ENCODE measurements at regions not wholly inside any gene's neighbourhood (a gene's known extent, or its start where the extent isn't known, plus 50 kb on each side); places are given as distances from the start of the nearest gene placed in this dataset.
"Not testable (repeated sequence)": the region's sequence is repeated elsewhere in the genome, so short reads cannot be mapped to it uniquely, and the experiment has no call there.

DNA sequence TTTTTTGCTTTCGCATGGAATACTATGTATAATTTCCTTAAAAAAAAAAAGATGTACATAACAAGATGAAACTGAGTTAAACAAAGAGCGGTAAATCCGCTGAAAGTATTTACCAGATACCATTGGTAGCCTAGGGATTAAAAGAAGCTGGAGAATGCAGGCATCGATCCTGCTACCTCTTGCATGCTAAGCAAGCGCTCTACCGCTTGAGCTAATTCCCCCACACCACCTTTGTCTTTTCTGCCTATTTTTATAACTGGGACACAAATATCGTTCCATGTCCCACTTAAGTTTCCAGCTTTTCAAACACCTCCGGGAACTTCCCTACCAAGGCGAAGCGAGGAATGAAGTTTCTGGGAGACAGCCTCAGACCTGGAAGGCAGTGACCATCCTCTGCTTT lies 498.4 kb downstream of the PRIM2 start:
- H3K27ac Mint-ChIP-seq; H3K36me3 Mint-ChIP-seq; H3K9me3 Mint-ChIP-seq; H3K4me1 Mint-ChIP-seq (ENCODE audit: unreplicated experiment); H3K4me3 Mint-ChIP-seq; DNase-seq (ENCODE audit: extremely low spot score, unreplicated experiment): not testable (repeated sequence)
- peaks cover 58% of the 10 kb centered on the region for H3K27me3 Mint-ChIP-seq

DNA sequence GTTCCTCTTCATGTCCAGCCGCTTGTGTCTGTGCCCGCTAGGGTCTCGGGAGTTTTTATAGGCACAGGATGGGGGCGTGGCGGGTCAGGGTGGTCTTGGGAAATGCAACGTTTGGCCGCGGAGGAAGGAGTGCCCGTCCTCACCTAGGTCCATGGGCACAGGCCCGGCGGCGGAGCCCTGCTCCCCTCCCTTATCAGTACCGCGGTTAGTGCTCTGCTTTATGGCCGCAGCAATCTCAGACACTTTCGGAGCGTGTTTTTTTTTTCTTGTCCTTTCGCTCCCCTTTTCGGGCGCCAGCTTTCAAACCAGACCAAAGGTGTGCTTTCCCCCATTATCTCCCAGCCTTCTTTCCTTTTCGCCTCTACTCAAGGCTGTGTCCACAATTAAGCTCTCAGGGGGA lies 503.9 kb downstream of the PRIM2 start:
- not testable (repeated sequence) for H3K9me3 Mint-ChIP-seq; H3K27ac Mint-ChIP-seq; H3K4me1 Mint-ChIP-seq (ENCODE audit: unreplicated experiment); H3K36me3 Mint-ChIP-seq; DNase-seq (ENCODE audit: extremely low spot score, unreplicated experiment)
- H3K4me3 Mint-ChIP-seq, result peak overlapping the region; percentile 51
- peaks cover 66% of the 10 kb centered on the region for H3K27me3 Mint-ChIP-seq

DNA sequence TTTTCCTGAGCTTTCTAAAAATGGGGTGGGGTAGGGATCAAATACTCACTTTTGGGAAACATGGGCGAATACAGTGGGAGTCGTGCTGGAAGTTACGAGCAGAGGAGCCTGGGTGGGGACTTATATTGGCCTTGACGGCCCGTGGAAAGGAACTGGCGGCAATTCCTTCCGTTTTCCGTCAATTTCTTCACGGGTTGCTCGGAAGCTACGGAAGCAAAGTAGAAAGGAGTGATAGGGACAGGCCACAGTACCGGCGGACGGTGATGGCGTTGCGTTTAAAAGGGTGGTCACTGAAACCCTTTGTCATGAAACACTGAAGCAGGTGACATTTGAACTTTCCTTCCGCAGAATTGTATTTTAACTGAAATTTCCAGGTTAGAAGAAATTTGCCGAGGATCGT lies 505.0 kb downstream of the PRIM2 start:
- not testable (repeated sequence) for DNase-seq (ENCODE audit: extremely low spot score, unreplicated experiment); H3K9me3 Mint-ChIP-seq; H3K27ac Mint-ChIP-seq; H3K4me1 Mint-ChIP-seq (ENCODE audit: unreplicated experiment); H3K4me3 Mint-ChIP-seq; H3K36me3 Mint-ChIP-seq
- H3K27me3 Mint-ChIP-seq, result peaks cover 61% of the 10 kb centered on the region

DNA sequence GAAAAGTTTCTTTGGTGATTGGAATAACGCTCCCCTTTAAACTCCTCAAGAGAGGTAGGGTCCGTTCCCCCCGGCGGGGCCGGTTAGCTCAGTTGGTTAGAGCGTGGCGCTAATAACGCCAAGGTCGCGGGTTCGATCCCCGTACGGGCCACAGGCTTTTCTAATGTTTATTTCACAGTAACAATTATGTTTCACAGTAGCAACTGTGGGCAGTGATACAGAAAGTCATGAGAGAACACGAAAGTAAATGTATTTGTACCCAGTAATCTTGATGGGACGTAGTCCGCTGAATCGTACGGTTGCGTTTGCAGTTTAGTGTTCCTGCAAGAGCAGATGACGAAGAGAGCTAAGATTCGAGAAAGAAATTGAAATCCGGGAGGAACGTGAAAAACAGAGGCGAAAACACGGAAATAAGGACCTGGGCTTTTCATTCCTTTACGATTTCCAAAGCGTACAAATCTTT lies 505.5 kb downstream of the PRIM2 start:
- H3K27me3 Mint-ChIP-seq, result peaks cover 58% of the 10 kb centered on the region
- TF ChIP-seq, protein P1, sequence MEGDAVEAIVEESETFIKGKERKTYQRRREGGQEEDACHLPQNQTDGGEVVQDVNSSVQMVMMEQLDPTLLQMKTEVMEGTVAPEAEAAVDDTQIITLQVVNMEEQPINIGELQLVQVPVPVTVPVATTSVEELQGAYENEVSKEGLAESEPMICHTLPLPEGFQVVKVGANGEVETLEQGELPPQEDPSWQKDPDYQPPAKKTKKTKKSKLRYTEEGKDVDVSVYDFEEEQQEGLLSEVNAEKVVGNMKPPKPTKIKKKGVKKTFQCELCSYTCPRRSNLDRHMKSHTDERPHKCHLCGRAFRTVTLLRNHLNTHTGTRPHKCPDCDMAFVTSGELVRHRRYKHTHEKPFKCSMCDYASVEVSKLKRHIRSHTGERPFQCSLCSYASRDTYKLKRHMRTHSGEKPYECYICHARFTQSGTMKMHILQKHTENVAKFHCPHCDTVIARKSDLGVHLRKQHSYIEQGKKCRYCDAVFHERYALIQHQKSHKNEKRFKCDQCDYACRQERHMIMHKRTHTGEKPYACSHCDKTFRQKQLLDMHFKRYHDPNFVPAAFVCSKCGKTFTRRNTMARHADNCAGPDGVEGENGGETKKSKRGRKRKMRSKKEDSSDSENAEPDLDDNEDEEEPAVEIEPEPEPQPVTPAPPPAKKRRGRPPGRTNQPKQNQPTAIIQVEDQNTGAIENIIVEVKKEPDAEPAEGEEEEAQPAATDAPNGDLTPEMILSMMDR (conservative IDR thresholded peaks at IDR 0.05), result no peak
- no peak overlapping the region for H3K4me3 Mint-ChIP-seq
- no peak for DNase-seq (ENCODE audit: extremely low spot score, unreplicated experiment)
- H3K9me3 Mint-ChIP-seq, result no peaks in the 10 kb centered on the region
- no peaks in the 10 kb centered on the region for H3K4me1 Mint-ChIP-seq (ENCODE audit: unreplicated experiment)
- H3K27ac Mint-ChIP-seq, result no peak overlapping the region
- H3K36me3 Mint-ChIP-seq, result no peaks in the 10 kb centered on the region

DNA sequence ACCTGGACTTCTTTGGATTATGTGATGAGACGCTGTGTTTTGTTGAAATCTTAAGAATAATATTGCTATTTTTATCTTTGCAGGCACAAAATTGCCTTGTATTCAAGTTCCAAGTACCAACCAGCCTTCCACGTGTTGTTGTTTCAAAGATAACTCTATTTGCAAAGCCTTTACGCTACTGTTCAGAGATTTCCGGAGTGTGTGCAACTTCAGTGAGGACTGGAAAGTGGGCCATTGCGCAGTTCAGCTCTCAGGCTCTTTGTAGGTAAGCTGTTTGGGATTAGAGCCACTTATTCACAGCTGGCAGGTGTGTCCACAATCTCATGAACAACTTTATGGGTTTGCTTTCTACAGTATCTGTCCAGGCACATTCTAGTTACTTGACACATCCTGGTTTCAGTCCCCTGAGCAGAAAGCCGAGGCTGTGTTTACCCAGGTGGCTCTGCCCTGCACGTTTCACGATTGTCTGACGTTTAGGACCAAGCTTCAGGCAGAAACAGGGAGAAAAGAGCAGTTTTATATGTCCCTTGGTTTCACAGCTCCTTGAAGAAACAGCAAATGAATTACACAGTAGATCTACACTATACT lies 520.3 kb downstream of the PRIM2 start:
- not testable (repeated sequence) for H3K36me3 Mint-ChIP-seq; H3K27me3 Mint-ChIP-seq; H3K9me3 Mint-ChIP-seq; DNase-seq (ENCODE audit: extremely low spot score, unreplicated experiment); H3K4me1 Mint-ChIP-seq (ENCODE audit: unreplicated experiment); H3K4me3 Mint-ChIP-seq; H3K27ac Mint-ChIP-seq

DNA sequence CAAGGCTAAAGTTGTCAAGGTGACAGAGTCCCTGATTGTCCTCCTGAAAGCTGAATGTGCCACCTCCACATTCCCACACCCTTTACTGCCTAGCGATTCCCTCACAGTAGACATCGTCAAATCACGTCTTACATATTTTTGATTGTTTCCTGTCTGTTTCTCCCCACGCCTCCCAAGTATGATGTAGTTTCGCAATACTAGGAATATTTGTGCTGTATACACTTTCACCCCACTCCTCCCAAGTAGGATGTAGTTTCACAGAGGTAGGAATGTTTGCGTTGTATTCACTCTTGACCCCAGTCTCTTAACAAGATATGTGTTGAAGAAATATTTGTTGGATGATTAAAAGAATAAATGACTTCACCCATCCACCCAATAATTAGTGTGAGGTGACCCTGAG lies 524.1 kb downstream of the PRIM2 start:
- H3K9me3 Mint-ChIP-seq; H3K36me3 Mint-ChIP-seq; H3K4me3 Mint-ChIP-seq; H3K27ac Mint-ChIP-seq; H3K4me1 Mint-ChIP-seq (ENCODE audit: unreplicated experiment); DNase-seq (ENCODE audit: extremely low spot score, unreplicated experiment); H3K27me3 Mint-ChIP-seq: not testable (repeated sequence)

DNA sequence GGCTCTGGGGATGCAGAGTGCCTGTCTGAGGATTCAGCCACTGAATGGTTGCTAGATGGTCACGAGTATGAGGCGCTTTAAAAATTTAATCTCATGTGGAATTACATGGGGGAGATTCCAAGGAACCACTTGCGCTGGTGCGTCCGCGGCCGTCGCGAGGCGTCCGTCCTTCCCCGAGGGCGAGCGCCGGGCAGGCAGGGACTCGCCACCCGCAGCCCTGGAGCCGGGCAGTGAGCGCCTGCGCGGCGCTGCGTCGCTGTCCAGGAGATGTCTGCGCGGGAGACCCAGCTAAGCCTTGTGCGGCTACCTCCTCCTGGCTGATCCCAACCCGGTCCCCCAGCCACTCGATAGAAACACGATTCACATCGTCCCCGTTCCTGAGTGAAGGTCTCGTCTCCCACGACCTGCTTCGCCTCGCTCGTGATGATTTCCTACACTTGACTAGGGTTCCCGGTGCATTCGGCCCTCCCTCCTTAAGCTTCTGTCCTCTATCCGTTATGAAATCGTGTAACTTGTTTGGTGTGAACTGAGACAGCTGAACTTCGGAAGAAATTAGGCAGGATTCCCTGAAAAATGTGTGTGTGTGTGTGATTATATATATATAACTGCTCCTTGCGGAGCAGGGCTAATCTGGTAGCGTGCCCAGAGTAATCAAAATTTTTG lies 536.4 kb downstream of the PRIM2 start:
- H3K9me3 Mint-ChIP-seq; H3K36me3 Mint-ChIP-seq; H3K4me1 Mint-ChIP-seq (ENCODE audit: unreplicated experiment); DNase-seq (ENCODE audit: extremely low spot score, unreplicated experiment); H3K4me3 Mint-ChIP-seq; H3K27ac Mint-ChIP-seq: not testable (repeated sequence)
- peaks cover 20% of the 10 kb centered on the region for H3K27me3 Mint-ChIP-seq

DNA sequence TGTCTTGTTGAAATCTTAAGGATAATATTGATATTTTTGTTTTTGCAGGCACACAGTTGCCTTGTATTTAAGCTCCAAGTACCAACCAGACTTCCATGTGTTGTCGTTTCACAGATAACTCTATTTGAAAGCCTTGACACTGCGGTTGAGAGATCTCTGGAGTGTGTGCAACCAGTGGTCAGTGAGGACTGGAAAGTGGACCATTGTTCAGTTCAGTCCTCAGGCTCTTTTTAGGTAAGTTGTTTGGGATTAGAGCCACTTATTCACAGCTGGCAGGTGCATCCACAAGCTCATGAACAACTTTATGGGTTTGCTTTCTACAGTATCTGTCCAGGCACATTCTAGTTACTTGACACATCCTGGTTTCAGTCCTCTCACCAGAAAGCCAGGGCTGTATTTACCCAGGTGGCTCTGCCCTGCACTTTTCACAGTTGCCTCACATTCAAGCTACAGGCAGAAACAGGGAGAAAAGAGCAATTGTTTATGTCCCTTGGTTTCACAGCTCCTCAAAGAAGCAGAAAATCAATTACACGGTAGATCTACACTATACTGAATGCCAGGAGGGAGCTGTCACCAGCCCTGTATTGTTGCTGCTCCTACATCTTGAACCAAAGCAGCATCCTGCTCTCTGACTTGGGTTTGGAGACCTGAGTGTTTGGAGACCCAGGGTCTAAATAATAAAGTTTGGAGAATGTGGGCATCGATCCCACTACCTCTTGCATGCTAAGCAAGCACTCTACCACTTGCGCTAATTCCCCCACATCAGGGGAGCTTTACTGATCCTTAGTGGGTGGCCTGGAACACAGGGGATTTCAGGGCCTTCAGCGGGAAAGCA lies 543.3 kb downstream of the PRIM2 start:
- not testable (repeated sequence) for H3K4me3 Mint-ChIP-seq; H3K4me1 Mint-ChIP-seq (ENCODE audit: unreplicated experiment); H3K9me3 Mint-ChIP-seq; DNase-seq (ENCODE audit: extremely low spot score, unreplicated experiment); H3K36me3 Mint-ChIP-seq; H3K27ac Mint-ChIP-seq
- H3K27me3 Mint-ChIP-seq, result peaks cover 12% of the 10 kb centered on the region

DNA sequence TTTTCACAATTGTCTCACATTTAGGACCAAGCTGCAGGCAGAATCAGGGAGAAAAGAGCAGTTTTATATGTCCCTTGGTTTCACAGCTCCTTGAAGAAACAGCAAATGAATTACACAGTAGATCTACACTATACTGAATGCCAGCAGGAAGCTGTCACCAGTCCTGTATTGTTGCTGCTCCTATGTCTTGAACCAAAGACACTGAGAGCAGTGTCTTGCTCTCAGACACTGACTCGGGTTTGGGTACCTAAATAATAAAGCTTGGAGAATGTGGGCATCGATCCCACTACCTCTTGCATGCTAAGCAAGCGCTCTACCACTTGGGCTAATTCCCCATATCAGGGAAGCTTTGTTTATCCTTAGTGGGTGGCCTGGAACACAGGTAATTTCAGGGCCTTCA lies 552.7 kb downstream of the PRIM2 start:
- not testable (repeated sequence) for H3K27me3 Mint-ChIP-seq; H3K9me3 Mint-ChIP-seq; H3K27ac Mint-ChIP-seq; H3K4me1 Mint-ChIP-seq (ENCODE audit: unreplicated experiment); H3K4me3 Mint-ChIP-seq; DNase-seq (ENCODE audit: extremely low spot score, unreplicated experiment); H3K36me3 Mint-ChIP-seq

DNA sequence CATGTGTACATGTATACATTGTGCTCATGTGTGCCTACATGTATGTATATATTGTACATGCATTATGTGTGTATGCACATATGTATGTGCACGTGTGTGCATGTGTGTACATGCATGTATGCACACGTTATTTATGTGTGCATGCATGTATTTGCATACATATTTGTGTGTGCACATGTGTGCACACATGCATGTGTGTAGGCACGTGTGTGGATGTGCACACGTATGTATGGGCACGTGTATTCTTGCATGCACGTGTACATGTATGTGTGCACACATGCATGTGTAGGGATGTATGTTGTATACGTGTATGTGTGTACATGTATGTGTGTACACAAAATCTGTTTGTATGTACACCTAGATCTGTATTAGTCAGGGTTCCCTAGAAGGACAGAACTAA lies 556.0 kb downstream of the PRIM2 start:
- H3K4me1 Mint-ChIP-seq (ENCODE audit: unreplicated experiment); H3K27ac Mint-ChIP-seq: not testable (repeated sequence)

DNA sequence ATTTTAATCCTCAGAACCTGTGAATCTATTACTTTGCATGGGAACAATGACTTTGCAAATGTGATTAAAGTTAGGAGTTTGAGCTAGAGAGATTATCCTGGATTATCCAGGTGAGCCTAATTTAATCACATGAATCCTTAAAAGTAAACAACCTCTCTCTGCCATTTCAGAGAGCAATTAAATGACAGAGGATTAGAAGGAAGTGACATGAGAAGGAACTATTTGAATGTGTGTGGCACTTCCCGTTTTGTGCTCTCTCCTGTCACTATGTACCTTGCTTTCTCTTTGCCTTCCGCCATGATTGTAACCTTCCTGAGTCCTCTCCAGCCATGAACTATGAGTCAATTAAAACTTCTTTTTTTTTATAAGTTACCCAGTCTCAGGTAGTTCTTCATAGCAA lies 559.2 kb downstream of the PRIM2 start:
- H3K4me1 Mint-ChIP-seq (ENCODE audit: unreplicated experiment); H3K27me3 Mint-ChIP-seq; H3K9me3 Mint-ChIP-seq; H3K27ac Mint-ChIP-seq; H3K36me3 Mint-ChIP-seq; H3K4me3 Mint-ChIP-seq; DNase-seq (ENCODE audit: extremely low spot score, unreplicated experiment): not testable (repeated sequence)

More for the DNA sequence above, 556.0 kb downstream of the PRIM2 start:
- not testable (repeated sequence) for H3K27me3 Mint-ChIP-seq; H3K4me3 Mint-ChIP-seq; H3K9me3 Mint-ChIP-seq; DNase-seq (ENCODE audit: extremely low spot score, unreplicated experiment); H3K36me3 Mint-ChIP-seq

DNA sequence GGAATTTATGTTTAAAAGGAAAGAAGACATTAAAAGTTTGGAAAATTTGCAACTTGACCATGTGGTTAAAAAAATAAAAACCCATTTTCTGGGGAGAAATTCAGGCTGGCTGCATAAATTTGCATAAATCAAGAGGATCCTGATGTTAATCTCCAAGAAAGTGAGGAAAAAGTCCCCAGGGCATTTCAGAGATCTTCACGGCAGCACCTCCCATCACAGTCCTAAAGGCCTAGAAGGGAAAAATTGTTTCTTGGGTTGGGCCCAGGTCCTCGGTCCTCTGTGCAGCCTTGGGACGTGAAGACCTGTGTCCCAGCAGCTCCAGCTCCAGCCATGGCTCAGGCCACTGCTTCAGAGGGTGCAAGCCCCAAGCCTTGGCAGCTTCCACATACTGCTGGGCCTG lies 560.3 kb downstream of the PRIM2 start:
- not testable (repeated sequence) for H3K27me3 Mint-ChIP-seq; H3K27ac Mint-ChIP-seq; H3K4me3 Mint-ChIP-seq; H3K36me3 Mint-ChIP-seq; H3K9me3 Mint-ChIP-seq; DNase-seq (ENCODE audit: extremely low spot score, unreplicated experiment); H3K4me1 Mint-ChIP-seq (ENCODE audit: unreplicated experiment)

DNA sequence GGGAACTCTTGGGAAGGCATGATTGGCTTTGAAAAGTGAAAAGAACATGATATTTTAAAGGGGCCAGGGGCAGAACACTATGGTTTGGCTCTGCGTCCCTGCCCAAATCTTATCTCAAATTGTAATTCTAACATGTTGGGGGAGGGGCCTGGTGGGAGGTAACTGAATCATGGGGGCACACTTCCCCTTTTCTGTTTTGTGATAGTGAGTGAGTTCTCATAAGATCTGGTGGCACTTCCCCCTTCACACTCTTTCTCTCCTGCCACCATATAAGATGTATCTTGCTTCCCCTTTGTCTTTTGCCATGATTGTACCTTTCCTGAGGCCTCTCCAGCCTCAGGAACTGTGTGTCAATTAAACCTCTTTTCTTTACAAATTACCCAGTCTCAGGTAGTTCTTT lies 561.4 kb downstream of the PRIM2 start:
- H3K4me3 Mint-ChIP-seq; H3K27ac Mint-ChIP-seq; H3K9me3 Mint-ChIP-seq; DNase-seq (ENCODE audit: extremely low spot score, unreplicated experiment); H3K36me3 Mint-ChIP-seq; H3K27me3 Mint-ChIP-seq; H3K4me1 Mint-ChIP-seq (ENCODE audit: unreplicated experiment): not testable (repeated sequence)
